LNCaP clone FGC (cell line): ENCODE measurements at regions not wholly inside any gene's neighbourhood (a gene's known extent, or its start where the extent isn't known, plus 50 kb on each side); places are given as distances from the start of the nearest gene placed in this dataset.

ENCODE experiments used
- DNase-seq: peaks from one replicate; pipeline ENCODE4 v3.0.0-alpha.2; 2011; ENCODE audit warnings: low read depth
- H3K4me3 ChIP-seq: 2 replicates; pipeline ENCODE4 v1.5.1; 2011; ENCODE audit warnings: mild to moderate bottlenecking, low read depth, low read length, control low read depth
- TF ChIP-seq, protein P1 (sequence below): IDR thresholded peaks from 2 replicates; pipeline ENCODE4 v1.5.1; 2012; ENCODE audit warnings: mild to moderate bottlenecking; ENCODE audit not compliant: control insufficient read depth, insufficient read depth; ENCODE audit errors: extremely low read depth

DNA sequence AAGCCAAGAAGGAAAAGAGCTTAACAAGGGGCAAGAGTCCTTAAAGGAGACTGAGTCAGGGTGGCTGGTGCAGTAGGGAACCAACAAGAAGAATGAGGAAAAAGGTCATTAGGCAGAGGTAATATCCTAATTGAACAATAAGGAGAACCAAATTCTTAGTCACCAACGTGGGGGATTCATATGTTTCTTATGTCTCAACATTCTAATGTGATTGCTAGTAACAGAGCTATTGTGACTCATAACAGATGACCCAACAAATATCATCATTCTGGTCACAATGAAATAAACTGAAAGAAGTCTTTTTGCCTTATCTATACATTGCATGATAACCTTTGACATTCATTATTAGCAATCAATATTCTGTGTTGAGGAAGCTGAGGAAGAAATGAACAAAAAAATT, 101.6 kb downstream of the RAP2A start:
- TF ChIP-seq, protein P1, sequence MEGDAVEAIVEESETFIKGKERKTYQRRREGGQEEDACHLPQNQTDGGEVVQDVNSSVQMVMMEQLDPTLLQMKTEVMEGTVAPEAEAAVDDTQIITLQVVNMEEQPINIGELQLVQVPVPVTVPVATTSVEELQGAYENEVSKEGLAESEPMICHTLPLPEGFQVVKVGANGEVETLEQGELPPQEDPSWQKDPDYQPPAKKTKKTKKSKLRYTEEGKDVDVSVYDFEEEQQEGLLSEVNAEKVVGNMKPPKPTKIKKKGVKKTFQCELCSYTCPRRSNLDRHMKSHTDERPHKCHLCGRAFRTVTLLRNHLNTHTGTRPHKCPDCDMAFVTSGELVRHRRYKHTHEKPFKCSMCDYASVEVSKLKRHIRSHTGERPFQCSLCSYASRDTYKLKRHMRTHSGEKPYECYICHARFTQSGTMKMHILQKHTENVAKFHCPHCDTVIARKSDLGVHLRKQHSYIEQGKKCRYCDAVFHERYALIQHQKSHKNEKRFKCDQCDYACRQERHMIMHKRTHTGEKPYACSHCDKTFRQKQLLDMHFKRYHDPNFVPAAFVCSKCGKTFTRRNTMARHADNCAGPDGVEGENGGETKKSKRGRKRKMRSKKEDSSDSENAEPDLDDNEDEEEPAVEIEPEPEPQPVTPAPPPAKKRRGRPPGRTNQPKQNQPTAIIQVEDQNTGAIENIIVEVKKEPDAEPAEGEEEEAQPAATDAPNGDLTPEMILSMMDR = no peak

DNA sequence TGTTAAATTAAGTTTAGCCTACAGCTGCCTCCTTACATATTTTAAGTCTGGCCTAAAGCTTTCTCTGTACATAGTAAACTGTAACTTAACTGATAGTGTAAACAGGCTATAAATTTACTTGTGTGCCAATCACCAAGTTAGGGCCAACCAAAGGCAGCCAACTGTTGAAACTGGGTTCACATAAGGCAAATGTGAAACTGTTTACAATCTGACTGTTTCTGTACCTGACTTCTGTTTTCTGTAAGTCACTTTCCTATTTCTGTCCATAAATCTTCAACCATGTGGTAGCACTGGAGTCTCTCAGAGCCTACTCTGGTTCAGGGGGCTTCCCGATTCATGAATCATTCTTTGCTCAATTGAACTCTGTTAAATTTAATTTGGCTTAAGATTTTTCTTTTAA, 103.1 kb downstream of the RAP2A start:
- TF ChIP-seq, protein P1 = no peak
- DNase-seq = no peak

More for the DNA sequence above, 101.6 kb downstream of the RAP2A start:
- DNase-seq = no peak
- H3K4me3 ChIP-seq = no peak overlapping the region

DNA sequence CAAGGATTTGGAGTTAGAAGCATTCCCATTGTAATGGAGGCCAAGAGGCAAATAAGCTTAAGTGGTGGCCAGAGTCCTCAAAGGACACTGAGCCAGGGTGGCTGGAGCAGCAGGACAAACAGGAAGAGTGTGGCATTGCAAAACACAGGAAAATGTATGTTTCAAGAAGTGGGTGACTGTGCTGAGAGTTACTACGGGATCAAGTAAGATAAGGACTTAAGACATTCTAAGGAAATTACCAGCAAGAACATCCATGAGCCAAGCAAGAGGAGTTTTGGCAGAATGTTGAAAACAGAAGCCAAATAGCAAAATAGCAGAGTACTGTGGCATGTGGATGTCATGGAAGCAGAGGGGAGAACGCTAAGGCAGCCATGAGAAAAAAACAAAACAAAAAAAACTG, 104.2 kb downstream of the RAP2A start:
- no peak overlapping the region for H3K4me3 ChIP-seq
- DNase-seq = no peak
- TF ChIP-seq, protein P1 = no peak

More for the DNA sequence above, 103.1 kb downstream of the RAP2A start:
- no peak overlapping the region for H3K4me3 ChIP-seq

DNA sequence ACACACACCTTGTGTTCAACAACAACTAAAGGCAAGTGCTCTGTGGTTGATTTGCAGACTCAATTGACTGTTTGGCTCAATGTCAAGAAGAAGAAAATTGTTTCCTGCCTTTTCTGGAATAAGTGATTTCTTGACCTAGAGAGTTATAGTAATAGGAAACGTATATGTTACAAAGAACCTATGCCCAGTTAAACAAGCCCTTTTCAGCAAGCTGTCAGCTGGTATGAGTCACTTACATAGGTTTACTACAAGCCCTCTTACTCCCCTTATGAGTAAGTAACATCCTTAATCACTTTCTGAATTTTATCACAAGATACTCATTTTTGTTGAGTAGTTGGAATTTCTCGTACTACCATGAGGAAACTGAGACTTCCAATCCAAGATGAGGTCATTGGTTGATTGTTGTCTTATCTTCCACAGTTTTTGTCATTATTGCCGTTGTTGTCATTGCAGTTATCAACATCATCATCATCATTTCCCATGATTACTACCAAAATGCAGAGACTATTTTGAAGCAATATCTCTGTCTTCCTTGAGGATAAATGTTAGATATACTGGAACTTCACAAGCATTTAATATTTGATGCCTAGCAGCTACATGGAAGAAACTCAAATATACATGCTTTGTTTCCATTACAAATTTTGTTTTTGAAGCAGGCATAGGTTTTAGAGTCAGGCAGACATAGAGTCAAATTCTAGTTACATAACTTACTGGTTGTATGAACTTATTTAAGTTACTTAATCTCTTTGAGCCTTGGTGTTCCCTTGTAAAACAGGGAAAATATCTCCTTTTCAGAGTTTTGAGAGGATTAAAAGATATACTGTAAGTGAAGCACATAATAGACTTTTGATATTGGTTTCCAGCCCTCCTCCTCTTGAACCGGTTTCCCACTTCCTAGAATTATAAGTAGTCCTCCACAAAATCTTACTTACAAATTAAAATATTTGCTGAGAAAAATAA, 106.0 kb downstream of the RAP2A start:
- no peak overlapping the region for H3K4me3 ChIP-seq
- TF ChIP-seq, protein P1 = no peak
- DNase-seq = no peak

DNA sequence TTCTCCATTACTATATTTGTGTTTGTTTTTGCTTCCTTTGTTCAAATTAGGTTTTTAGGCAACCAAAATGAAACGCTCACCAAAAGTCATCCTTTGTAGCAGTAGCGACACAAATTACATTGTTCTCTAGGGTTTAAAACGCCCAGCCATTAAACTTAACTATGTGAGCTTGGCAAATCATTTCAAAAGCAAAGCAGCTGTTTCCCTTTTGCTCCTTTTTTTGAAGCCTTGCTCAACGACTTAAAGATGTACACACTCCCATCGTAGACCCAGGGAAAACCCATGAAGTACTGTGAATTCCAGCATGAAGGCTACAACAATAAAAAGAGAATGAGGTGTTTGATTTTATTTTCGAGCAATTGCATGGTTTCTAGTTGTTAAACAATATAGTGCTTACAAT, 106.7 kb downstream of the RAP2A start:
- no peak for DNase-seq
- TF ChIP-seq, protein P1 = no peak
- H3K4me3 ChIP-seq = no peak overlapping the region

DNA sequence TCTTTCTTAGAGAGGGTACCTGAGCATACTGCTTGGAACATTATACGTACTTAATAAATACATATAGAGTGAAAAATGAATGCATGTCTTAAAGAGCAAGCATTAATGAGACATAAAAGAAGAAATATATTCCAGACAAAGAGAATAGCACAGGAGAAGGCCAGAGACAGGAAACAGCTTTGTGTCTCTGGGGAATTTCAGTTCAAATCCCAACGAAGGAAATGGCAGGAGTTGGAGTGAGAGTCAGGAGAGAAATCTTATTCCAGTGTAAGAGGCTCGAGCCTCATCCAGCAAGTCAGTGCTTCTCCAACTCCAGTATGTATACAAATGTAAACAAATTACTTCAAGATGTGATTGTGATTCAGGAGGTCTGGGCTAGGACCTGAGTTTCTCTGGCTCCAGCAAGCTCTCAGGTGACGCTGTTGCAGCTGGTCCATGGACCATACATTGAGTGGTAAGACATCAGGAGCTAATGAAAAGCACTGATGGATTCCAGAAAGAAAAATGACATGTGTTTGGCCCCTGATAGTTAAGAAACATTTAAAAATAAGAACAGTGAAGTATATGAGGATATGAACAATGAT, 108.2 kb downstream of the RAP2A start:
- no peak overlapping the region for H3K4me3 ChIP-seq
- no peak for DNase-seq
- TF ChIP-seq, protein P1 = no peak
